HCEC 1CT (cell line): ENCODE measurements at regions not wholly inside any gene's neighbourhood (a gene's known extent, or its start where the extent isn't known, plus 50 kb on each side); places are given as distances from the start of the nearest gene placed in this dataset.

Source experiments
- DNase-seq: peaks from one replicate; pipeline ENCODE4 v3.0.0-alpha.2; 2017

DNA sequence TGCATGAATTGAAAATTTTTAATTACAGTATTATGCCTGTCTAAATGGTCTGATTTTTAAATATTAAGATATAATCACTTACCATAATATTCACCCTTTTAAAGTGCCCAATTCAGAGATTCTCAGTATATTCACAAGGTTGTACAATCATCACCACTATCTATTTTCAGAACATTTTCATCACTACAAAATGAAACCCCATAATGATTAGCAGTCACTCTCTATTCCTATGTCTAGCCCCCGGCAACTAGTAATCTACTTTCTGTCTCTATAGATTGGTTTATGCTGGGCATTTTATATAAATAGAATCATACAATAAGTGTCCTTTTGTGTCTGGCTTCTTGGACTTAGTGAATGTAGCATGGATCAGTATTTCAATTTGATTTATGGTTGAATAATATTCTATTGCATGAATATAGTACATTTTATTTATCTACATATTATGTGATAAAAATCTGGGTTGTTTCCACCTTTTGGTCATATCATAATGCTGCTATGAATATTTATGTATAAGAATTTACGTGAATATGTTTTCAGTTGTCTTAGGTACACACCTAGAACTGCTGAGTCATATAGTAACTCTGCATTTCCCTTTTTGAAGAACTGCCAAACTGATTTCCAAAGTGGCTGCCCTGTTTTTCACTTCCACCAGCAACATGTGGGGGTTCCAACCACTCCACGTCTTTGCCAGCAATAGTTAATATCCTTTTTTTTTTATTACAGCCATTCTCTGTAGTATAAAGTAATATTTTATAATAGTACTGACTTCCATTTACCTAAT, 485.7 kb upstream of the ZNF385D start:
- no peak for DNase-seq

DNA sequence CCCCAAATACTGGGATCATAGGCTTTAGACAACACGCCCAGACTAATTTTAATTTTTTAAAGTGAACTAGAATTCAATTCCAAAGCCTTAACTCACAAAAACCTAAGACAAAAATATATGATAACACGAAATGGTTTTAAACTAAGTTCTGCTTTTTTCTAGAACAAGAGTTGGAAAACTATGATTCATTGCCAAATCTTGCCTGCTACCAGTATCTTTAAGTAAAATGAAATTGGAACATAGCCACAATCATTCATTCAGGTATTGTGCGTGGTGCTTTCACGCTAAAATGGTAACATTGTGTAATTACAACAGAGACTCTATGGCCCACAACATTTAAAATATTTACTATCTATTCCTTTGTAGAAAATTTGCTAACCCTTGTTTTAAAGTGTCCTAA, 488.0 kb upstream of the ZNF385D start:
- no peak for DNase-seq

DNA sequence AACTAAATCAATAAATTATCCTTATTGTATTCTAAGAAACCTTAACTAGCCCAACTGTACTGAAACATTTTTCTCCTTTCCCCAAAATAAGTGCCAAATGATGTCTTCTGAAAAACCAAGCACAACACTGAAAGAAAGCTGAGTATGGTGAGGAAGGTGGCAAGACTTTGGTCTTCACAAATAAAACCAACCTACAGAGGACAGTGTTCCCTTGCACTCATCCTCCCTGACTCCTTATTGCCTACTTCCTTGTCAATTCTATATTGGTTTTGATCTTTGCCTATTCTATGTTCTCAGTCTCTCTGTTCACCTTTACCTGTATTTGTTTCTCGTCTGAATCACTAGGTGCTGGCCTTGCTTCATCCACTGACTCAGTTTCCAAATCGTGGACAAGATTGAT, 490.1 kb upstream of the ZNF385D start:
- DNase-seq, result no peak

- DNase-seq, result no peak
Measured at GRCh38 chr3:22244761-22245521, 493.9 kb upstream of the ZNF385D start.

DNA sequence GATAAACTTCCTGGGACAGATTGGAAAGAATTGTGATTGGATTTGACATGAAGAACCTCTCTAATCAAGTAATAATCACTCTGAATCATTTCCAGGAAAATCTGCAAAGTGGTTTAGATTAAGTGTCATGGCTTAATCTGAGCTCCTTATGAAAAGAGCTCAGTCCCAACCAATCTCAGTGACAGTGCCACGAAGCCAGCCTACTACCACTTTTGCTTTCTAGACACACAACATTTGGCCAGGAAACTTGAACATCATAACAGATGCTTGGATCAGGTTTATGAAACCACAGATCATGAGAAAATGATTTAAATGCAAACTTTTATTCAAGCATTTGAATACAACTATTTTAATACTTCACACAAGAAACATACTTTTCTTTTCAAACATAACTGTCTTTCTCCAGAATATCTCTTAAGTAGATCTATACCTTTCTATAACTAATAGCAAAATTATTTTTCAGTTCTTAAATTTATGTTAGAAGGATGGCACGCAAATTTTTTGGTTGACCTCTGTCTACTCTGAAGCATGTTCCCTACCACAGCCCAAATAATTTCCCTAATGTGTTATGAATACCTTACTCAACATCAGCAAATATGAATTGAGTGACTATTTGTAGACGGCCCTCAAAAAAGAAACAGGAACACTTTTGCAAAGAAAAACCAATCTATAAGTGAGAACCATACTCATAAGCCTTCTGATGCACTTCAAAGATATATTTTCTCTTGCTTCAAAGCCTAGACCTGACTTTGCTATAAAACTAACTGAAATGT, 495.0 kb upstream of the ZNF385D start:
- no peak for DNase-seq

DNA sequence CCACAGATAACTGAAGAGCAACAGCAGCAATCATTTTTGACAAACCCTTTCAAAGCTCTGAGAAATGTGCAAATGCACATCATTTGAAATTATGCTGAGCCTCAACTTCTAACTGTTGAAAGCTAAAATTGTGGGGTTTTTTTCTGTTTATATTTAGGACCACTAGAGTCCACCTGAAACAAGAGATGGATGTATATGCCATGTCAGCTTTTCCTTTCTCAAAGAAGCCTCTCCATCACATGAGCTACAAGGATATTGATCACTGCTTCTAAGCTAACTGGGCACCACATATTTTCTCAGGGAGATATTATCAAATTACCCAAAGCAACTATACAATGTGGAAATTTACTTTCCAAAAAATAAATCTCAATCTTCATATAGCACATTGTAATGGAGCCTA, 498.6 kb upstream of the ZNF385D start:
- DNase-seq, result no peak

- DNase-seq, result no peak
Measured at GRCh38 chr3:22257252-22257651, 506.2 kb upstream of the ZNF385D start.

GRCh38 chr3:22262386-22262785, 511.4 kb upstream of the ZNF385D start:
- no peak for DNase-seq

DNA sequence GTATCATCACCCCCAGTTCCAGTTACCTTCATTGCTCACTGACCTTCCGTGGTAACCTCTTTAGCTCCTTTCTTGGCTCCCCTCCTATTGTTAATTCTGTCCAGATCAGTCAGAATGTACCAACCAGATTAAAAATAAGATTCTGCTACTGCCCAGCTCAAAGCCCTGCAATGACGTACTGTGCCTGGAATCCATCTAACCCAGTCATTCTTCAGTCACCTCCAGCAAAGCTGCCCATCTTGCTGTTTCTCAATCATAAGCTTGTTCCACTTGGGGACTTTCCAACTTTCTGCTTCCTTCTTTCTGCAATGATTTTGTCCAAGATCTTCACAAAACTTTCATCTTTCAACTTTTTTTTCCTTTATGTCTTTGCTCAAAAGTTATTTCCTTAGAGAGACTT, 512.0 kb upstream of the ZNF385D start:
- DNase-seq, result no peak

DNA sequence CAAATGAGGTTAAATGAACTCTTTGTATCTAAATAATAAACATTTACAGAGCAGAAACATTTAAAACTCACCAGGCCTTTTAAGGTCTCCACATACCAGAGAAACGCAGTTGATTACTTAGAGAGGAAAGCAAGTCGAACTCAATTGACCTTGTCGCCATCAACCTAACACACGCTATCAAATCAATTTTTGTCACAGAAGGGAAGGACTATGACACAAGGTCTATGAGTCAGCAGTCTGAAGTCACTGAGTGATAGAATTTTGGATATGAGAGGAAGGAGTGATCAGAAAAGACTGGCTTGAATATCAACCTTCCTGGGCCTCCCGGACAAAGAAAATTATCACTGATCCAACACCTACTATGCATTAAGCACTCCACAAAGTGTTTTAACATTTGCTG, 514.4 kb upstream of the ZNF385D start:
- no peak for DNase-seq

DNA sequence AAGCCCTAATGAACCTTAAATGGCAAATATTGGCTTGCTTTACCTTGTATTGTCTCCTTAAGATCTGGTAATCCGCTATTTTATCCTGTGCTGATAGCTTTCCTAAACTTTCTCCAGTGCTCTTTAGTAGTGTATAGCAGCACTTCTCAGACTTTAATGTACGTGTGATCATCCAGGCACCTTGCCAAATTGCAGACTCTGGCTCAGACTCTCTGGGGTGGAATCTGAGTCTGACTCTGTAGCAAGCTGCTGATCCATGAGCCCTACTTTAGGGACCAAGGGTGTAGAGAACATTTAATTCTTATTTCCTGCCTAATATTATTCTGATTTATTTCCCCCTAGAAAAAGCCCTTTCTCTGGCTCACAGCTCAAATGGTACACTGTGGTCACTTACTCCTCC, 518.8 kb upstream of the ZNF385D start:
- no peak for DNase-seq

DNA sequence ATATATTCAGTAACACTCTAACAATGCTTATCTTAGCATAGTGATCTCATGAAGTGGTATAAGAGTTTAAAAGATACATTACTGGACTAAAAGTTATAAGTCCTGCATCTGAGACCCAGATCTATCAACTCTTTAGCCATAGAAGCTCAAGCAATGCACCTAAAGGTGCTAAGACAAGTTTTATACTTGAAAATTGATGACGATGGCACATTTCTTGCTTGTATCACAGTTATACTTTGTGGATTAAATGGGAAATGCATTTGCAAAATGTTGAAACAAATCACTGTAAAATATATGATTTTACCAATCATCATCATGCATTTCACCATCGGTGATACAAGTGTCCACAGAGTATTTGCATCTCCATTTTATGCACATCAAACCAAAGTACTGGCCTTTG, 525.3 kb upstream of the ZNF385D start:
- DNase-seq, result no peak

DNA sequence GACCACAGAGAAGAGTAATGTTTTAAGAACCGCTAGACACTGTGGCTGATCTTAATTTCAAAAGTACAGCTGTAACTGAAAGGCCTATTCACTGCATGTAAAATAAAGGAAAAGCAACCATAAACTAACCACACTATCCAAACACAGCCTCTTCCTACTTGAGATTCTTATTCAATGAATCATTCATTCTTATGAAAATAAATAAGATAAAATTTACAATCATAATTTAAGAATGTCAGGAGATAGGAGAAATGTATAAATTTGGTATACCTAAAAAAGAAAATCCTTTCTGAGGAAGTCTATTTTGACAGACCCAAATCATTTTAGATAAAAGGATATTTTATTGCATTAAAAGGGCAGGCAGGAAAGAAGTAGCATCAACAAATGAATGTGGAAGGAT, 533.5 kb upstream of the ZNF385D start:
- DNase-seq, result no peak

GRCh38 chr3:22288756-22289155, 537.7 kb upstream of the ZNF385D start:
- DNase-seq, result no peak

GRCh38 chr3:22292681-22293080, 541.7 kb upstream of the ZNF385D start:
- no peak for DNase-seq

DNA sequence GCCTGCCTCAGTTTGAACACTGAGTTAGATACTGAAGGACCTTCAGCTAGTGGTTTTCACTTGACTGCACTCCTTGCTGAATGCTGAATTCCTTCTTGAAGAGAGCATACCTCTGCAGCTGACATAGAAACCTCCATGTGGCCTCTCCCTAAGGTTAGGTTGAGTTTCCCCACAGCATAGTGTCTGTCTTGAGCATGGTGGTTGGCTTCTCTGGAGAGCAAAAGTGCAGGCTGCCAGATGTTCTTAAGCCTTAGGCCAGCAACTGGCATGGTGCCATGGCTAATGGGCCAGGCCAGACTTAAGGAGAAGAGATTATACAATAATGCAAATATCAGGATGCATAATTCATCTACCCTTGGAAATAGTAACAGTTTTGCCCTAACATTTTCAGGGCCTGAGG, 545.6 kb upstream of the ZNF385D start:
- DNase-seq, result no peak

- DNase-seq, result no peak
Measured at GRCh38 chr3:22297436-22297835, 546.4 kb upstream of the ZNF385D start.

- no peak for DNase-seq
Measured at GRCh38 chr3:22306454-22306853, 555.4 kb upstream of the ZNF385D start.

GRCh38 chr3:22308871-22309270, 557.9 kb upstream of the ZNF385D start:
- no peak for DNase-seq

GRCh38 chr3:22315925-22316324, 564.9 kb upstream of the ZNF385D start:
- no peak for DNase-seq

DNA sequence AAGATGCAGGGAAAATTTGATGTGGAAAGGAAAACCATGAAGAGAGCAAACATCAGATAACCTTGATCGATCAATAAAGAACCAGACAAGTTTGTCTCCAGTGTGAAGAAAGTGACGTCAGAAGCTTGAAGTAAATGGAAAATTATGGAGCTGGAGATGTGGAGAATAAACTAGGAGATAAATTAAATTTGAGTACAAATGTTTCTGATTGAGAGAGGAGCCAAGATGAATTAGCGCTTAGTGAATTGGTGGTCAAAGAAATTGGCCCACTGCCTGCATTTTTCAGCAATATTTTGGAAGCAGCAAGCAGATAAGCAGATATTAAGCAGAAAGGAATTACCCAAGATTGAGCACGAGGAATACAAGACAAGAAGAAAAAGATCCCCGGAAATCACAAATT, 567.3 kb upstream of the ZNF385D start:
- DNase-seq, result no peak

- DNase-seq, result no peak
Measured at GRCh38 chr3:22319446-22319845, 568.4 kb upstream of the ZNF385D start.

DNA sequence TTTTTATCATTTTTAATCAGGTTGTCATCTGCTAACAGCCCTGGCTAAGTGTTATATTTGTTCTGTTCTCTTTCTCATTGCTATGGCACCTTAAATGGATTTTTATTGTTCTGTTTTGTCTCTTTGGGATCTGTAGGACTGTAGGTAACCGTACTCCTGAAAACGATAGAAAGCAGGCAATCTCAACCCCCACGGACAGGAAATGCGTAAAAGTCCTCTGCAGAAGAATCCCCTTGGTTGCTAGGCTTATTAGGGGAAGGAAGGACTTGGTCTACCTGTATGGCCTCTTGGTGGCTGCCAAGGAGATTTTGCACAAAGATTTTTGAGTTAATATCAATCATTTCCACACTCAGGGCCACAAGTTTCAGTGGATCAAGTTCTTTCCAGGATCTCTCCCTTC, 571.9 kb upstream of the ZNF385D start:
- DNase-seq, result no peak

DNA sequence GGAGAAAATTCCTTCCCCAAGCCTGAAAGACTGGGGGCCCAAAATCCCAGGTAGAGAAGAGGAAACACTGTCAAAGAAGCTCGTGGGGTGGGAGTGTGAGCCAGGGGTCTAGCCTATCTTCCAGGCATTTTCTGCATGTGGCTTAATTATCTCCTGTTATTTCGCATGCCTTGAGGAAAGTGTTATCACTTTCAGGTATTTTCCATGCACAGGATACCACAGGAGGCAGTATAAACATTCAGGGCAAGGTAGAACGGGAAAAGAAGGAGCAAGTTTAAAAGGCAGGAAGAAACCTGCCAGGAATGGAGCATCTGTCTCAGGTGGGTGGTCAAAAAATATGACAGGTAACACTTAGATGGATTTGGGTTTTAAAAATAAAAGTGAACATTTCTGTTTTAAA, 575.3 kb upstream of the ZNF385D start:
- DNase-seq, result no peak
